Activated CD4-positive, alpha-beta T cell treated with anti-CD3 and anti-CD28 coated beads, Interleukin-2, amount 50 U/mL, for 16 hours (primary cell): ENCODE measurements at regions not wholly inside any gene's neighbourhood (a gene's known extent, or its start where the extent isn't known, plus 50 kb on each side); places are given as distances from the start of the nearest gene placed in this dataset.
"Not testable (repeated sequence)": the region's sequence is repeated elsewhere in the genome, so short reads cannot be mapped to it uniquely, and the experiment has no call there.

ENCODE experiments used
- DNase-seq: peaks from one replicate; pipeline ENCODE4 v3.0.0-alpha.2; 2020

- not testable (repeated sequence) for DNase-seq
These were observed 192.8 kb downstream of the C16orf95 start for GRCh38 chr16:87124405-87124804.

GRCh38 chr16:87125206-87126155 is 191.7 kb downstream of the C16orf95 start:
- no peak for DNase-seq

- DNase-seq = no peak
These were observed 190.7 kb downstream of the C16orf95 start for GRCh38 chr16:87126403-87127025.

DNA sequence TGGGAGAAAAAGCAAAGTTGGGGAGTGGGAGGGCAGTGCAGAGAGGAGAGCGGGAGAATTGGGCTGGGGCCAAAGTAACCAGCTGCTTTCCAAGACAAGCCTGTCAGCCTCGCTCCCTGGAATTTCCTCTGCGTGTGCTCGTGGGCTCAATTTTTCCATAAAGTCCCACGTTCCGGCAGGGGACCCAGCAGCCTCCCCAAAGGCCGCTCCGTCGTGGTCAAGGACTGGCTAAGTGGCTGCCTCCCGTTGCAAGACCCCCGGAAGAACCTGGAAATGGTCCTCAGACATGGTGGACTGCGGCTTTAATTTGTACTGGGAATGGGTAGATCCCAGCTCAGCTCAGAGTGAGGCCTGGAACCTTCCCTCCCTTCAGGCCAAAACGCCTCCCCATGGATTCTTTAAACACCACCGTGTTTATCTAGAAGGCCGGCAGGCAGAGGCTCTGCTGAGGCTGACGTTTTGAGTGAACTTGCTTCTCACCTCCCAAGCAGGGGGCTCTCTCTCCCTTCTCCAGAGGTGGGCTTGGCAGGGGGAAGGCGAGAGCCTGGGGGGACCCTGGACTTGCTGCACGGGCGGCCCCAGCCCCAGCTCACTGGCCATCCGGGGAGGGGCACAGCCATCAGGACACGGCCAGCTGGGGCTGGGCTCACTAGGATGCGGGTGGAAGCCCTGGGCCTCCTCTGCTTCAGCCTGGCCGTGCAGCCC is 190.0 kb downstream of the C16orf95 start:
- DNase-seq = no peak

- no peak for DNase-seq
These were observed 189.4 kb downstream of the C16orf95 start for GRCh38 chr16:87127766-87128147.

DNA sequence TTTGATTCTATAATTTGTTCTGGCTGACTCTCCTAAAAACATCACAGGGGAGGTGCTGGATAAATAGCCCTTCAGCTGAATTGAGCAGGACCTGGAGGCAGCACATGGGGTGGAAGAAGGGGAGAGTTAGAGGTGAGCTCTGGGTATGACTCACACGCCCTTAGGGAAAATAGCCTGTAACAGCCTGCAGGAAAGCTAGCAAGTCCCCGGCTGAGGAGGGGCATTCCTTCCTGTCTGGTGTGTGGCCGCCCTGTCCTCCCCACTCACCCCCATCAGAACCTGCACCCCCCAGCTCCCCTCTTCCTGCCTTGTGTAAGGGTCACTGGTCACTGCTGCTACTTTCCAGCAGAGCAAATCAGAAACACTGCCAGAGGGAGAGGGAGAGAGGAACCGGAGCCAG is 187.4 kb downstream of the C16orf95 start:
- no peak for DNase-seq

- no peak for DNase-seq
These were observed 185.9 kb downstream of the C16orf95 start for GRCh38 chr16:87131061-87131995.

DNA sequence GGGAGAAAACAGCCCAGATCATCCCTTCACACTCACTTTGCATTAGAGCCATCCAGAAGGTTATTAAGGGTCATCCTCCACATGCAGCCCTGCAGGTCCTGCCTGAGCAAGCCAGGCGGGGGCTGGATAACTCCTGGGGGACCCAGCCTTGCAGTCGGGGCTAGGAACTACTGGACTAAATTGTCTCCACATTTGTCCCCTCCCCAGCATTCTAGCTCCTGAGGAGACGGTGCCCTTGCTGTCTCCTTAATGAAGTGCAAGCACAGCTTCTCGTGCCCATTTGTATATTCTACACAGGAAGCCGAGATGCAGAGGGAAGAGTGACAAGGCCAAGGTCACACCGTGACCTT is 185.2 kb downstream of the C16orf95 start:
- DNase-seq = no peak

GRCh38 chr16:87132361-87133014 is 184.7 kb downstream of the C16orf95 start:
- no peak for DNase-seq

DNA sequence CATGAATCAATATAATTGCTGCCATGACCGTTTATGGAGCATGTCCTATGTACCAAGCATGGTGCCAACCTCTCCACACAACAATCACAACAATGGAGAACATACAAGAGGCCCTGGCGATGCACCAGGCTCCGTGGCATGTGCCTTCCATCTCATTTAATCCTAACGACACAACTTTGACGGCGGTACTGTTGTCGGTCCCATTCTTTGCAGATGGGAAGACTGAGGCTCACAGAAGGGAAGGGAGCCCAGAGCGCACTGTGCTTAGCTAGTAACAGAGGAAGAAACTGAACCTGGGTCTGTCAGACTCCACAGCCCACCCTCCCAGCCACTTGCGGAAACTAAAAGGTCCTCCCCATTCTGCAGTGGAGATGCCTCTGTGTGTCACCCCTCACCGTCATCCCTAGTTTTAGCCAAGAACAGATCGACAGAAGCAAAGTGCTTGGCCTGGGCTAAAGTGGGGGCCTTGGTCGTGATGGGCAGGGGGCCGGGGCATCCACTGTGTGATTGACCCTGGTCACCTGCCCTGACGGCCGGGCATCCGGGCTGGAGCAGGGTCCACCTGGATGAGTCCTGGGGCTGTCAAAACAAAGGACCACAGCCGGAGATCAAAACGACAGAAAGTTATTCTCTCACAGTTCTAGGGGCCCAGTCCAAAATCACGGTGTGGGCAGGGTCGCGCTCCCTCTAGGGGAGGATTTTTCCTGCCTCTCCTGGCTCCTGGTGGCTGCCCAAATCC is 183.9 kb downstream of the C16orf95 start:
- DNase-seq = no peak

GRCh38 chr16:87133966-87134627 is 183.1 kb downstream of the C16orf95 start:
- no peak for DNase-seq

GRCh38 chr16:87134628-87134995 is 182.6 kb downstream of the C16orf95 start:
- DNase-seq = no peak

DNA sequence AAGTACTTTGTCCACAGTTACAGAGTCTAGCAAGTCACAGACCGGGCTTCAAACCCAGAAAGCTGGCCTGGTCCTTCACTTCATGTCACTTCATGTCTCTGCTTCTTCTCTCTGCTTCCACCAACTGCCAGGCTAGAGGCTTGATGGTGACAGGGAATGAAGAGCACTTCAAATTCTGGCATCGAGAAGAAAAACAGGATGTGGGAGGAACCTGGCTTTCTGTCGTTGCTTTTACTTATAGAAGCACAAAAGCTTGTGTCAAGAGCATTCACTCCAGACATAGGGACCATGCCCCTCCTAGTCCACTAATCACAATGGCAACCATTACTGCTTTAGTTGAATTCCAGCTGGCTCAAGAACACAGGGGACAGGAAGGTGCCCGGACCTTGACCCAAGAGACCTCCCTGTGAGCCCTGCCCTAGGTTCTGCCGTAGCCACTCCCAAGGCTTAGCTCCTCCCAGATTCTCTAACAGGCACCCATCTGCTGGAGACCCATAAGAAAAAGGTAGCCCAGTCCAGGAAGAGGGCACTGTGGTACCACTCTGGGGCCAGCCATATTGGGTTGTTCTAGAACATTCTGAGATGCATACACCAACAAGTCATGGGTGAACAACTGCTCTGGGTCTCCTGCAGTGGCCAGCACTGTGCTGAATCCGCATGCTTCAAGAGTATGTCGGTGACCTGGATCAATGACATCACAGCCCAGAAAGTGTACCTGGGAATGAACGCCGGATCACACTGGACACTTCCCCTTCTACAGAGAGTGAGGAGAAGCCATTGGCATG is 181.8 kb downstream of the C16orf95 start:
- no peak for DNase-seq

DNA sequence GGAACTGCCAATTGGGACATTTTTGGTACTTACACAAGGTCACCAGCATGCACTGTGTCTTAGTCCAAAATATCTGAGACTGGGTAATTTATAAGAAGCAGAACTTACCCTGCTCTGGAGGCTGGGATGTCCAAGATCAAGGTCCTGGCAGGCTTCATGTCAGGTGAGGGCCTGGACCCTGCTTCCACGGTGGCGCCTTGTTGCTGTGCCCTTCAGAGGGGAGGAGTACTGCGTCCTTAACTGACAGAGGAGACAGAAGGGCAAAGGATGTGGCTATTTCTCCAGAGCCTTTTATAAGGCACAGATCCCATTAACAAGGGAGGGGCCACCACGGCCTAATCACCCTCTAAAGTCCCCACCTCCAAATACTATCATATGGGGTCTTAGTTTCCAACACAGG is 178.9 kb downstream of the C16orf95 start:
- no peak for DNase-seq

DNA sequence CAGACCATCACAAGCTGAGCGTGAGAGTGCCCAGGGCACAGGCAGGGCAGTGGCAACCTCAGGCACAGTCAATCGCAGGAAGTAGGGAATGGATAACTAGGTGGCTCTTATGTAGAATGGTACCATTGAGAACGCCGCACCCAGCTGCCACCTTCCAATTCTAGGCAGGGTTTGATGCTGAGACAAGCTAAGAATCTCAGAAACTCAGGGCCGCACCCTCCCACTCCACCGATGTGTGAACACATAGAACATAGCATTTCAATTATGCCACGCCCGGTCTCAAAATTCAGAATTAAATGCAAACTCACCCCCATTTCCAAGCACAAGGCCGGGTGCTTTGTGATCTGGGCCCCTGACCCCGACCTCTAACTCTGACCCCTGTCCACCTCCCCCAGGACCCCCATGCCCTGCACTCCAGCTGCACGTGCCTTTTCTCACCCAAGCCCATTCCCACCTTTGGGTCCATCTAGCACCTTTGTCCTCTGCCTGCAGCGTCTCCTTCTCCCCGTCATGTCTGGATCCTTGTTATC is 178.4 kb downstream of the C16orf95 start:
- no peak for DNase-seq

- DNase-seq = no peak
These were observed 176.7 kb downstream of the C16orf95 start for GRCh38 chr16:87140211-87141200.

DNA sequence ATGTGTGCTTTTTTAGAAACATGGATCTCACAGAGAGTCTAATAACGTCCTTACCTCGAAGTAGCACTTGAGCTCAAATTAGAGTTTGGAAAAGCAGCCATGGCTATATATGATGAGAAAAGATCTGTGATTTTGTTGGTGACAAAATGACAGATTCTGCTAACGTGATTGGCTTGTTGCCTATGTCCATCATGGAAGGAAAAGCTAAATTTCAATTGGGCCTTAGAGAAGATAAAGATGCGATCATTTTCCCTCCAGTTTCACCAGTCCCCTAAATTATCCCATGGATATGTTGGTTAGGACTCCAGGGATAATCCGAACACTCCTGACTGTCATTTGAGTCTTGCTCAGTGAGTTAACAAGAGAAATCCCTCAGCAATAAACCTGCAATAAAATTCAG is 175.8 kb downstream of the C16orf95 start:
- DNase-seq = no peak

DNA sequence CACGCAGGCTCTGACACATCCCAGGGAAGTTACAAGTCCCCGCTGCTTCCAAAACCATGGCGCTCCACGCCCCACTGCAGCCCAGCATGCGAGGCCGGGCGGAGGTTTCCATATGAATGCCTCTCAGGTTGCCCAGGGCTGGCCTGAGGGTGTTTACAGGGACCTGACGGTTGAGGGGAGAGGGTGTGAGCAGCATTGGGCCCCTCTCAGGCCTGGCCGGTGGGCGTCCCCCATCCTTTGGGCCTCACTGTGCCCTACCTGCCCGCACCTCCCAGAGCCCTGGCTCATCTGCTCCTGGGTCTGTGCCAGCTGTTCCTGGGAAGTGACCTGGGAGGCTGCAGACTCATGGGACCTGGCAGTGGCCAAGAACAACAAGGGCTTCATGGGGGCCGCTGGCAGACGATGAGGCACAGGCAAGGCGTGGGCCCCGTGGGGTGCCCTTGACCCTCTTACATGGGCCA is 173.5 kb downstream of the C16orf95 start:
- no peak for DNase-seq
